Smooth muscle cell (in vitro differentiated cells): ENCODE measurements at regions not wholly inside any gene's neighbourhood (a gene's known extent, or its start where the extent isn't known, plus 50 kb on each side); places are given as distances from the start of the nearest gene placed in this dataset.

Experiments used
- DNase-seq: peaks from one replicate; lab custom pipeline; 2025; ENCODE audit not compliant: unreplicated experiment; lab: John Stamatoyannopoulos, UW
- H2AFZ ChIP-seq: fragments of 200-600 bp; sonication (generic); 2 replicates; pipeline ENCODE4 v1.6.0; 2016; ENCODE audit warnings: antibody characterized with exemption, low read depth, mild to moderate bottlenecking
- H3F3A ChIP-seq: fragments of 200-600 bp; sonication (generic); 2 replicates; pipeline ENCODE4 v1.6.0; 2017; ENCODE audit warnings: antibody characterized with exemption, low read depth
- H3K27ac ChIP-seq: fragments of 200-600 bp; sonication (generic); 2 replicates; pipeline ENCODE4 v1.5.1; 2016; ENCODE audit warnings: low read depth, mild to moderate bottlenecking
- H3K27me3 ChIP-seq: fragments of 200-600 bp; sonication (generic); 2 replicates; pipeline ENCODE4 v1.6.1; 2016; ENCODE audit warnings: low read depth, mild to moderate bottlenecking
- H3K36me3 ChIP-seq: fragments of 200-600 bp; sonication (generic); 2 replicates; pipeline ENCODE4 v1.5.1; 2016; ENCODE audit warnings: low read depth
- H3K4me1 ChIP-seq: fragments of 200-600 bp; sonication (generic); 2 replicates; pipeline ENCODE4 v1.5.1; 2016; ENCODE audit warnings: low read depth
- H3K4me2 ChIP-seq: fragments of 200-600 bp; sonication (generic); 2 replicates; pipeline ENCODE4 v1.6.0; 2016; ENCODE audit warnings: mild to moderate bottlenecking
- H3K4me3 ChIP-seq: fragments of 200-600 bp; sonication (generic); 2 replicates; pipeline ENCODE4 v1.5.1; 2016; ENCODE audit warnings: mild to moderate bottlenecking
- H3K79me2 ChIP-seq: fragments of 200-600 bp; sonication (generic); 2 replicates; pipeline ENCODE4 v1.6.0; 2016; ENCODE audit warnings: low read depth, mild to moderate bottlenecking
- H3K9ac ChIP-seq: fragments of 200-600 bp; sonication (generic); 2 replicates; pipeline ENCODE4 v1.6.0; 2016; ENCODE audit warnings: low read depth
- H3K9me3 ChIP-seq: fragments of 200-600 bp; sonication (generic); replicated peaks from 2 replicates; pipeline ENCODE4 v1.5.1; 2016; ENCODE audit warnings: low read depth
- H4K20me1 ChIP-seq: fragments of 200-600 bp; sonication (generic); 2 replicates; pipeline ENCODE4 v1.6.0; 2016; ENCODE audit warnings: low read depth
- WGBS: methylation state at CpG from one replicate; pipeline ENCODE4 v1.1.7; 2016; ENCODE audit warnings: low lambda C conversion rate; 5-methylcytosine and 5-hydroxymethylcytosine counted together
- TF ChIP-seq, protein P1 (sequence below): fragments of 200-600 bp; sonication (generic); IDR thresholded peaks from 2 replicates; pipeline ENCODE4 v1.5.1; 2017; ENCODE audit warnings: borderline replicate concordance, mild to moderate bottlenecking, antibody characterized with exemption; ENCODE audit not compliant: insufficient read depth, poor library complexity, severe bottlenecking

- H3K27ac ChIP-seq = no peak overlapping the region
Observed at GRCh38 chr12:17759982-17760381, 330.0 kb downstream of the RERGL start.

More at GRCh38 chr12:17759982-17760381, 330.0 kb downstream of the RERGL start:
- Histone ChIP-seq H3K9ac (no peak overlapping the region), H3K9me3 (no peaks in the 10 kb centered on the region), H3K79me2 (no peaks in the 10 kb centered on the region), H3K27me3 (peaks cover 34% of the 10 kb centered on the region), H4K20me1 (no peaks in the 10 kb centered on the region), H2AFZ (no peak overlapping the region), H3K4me3 (no peak overlapping the region), H3K4me1 (no peaks in the 10 kb centered on the region), H3K36me3 (no peaks in the 10 kb centered on the region), H3K4me2 (no peak overlapping the region), H3F3A (no peaks in the 10 kb centered on the region)
- TF ChIP-seq, protein P1, sequence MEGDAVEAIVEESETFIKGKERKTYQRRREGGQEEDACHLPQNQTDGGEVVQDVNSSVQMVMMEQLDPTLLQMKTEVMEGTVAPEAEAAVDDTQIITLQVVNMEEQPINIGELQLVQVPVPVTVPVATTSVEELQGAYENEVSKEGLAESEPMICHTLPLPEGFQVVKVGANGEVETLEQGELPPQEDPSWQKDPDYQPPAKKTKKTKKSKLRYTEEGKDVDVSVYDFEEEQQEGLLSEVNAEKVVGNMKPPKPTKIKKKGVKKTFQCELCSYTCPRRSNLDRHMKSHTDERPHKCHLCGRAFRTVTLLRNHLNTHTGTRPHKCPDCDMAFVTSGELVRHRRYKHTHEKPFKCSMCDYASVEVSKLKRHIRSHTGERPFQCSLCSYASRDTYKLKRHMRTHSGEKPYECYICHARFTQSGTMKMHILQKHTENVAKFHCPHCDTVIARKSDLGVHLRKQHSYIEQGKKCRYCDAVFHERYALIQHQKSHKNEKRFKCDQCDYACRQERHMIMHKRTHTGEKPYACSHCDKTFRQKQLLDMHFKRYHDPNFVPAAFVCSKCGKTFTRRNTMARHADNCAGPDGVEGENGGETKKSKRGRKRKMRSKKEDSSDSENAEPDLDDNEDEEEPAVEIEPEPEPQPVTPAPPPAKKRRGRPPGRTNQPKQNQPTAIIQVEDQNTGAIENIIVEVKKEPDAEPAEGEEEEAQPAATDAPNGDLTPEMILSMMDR = no peak
- DNase-seq = no peak
- WGBS = 82% methylated on average over 8 of the region's 8 CpGs
